WERI-Rb-1 (cell line): ENCODE measurements at regions not wholly inside any gene's neighbourhood (a gene's known extent, or its start where the extent isn't known, plus 50 kb on each side); places are given as distances from the start of the nearest gene placed in this dataset.

ENCODE experiments used
- DNase-seq: peaks from one replicate; pipeline ENCODE4 v3.0.0-alpha.2; 2020
- H3K27ac ChIP-seq: fragments of 250-450 bp; sonication (Bioruptor Pico); 2 replicates; pipeline ENCODE4 v1.5.1; 2020; ENCODE audit warnings: mild to moderate bottlenecking, moderate library complexity
- H3K27me3 ChIP-seq: fragments of 250-450 bp; sonication (Bioruptor Pico); 2 replicates; pipeline ENCODE4 v1.5.1; 2021; ENCODE audit warnings: mild to moderate bottlenecking, low read depth, moderate library complexity; ENCODE audit not compliant: insufficient read depth, severe bottlenecking
- H3K36me3 ChIP-seq: fragments of 250-450 bp; sonication (Bioruptor Pico); 2 replicates; pipeline ENCODE4 v1.5.1; 2020; ENCODE audit warnings: mild to moderate bottlenecking, moderate library complexity
- H3K4me3 ChIP-seq: 2 replicates; pipeline ENCODE4 v1.5.1; 2011; ENCODE audit warnings: low read depth, mild to moderate bottlenecking, control low read depth, low read length
- H3K9me3 ChIP-seq: fragments of 250-450 bp; sonication (Bioruptor Pico); 2 replicates; pipeline ENCODE4 v1.5.1; 2021; ENCODE audit warnings: mild to moderate bottlenecking, moderate library complexity; ENCODE audit not compliant: severe bottlenecking
- TF ChIP-seq, protein P1 (sequence below): IDR thresholded peaks from 2 replicates; pipeline ENCODE4 v1.5.1; 2011; ENCODE audit warnings: low read depth, mild to moderate bottlenecking, control low read depth, inconsistent platforms, low read length

DNA sequence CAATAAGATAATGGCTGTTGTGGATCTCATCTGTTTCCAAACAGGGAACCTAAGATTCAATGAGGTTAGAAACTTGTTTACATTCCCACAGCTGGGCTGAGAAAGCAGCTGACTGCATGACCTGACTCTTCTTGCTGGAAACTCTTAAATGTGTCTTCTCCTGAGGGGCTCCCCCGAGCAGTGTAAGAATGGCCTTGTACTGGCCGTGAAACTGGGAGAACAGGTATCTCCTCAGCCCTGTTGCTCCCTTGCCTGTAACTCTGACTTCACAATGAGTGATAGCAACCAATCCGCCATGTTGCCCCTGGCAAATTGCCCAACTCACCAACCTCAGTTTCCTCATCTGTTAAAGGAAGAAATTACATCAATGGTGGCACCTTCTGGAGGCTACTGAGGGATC, 59.1 kb upstream of the CCL2 start:
- TF ChIP-seq, protein P1, sequence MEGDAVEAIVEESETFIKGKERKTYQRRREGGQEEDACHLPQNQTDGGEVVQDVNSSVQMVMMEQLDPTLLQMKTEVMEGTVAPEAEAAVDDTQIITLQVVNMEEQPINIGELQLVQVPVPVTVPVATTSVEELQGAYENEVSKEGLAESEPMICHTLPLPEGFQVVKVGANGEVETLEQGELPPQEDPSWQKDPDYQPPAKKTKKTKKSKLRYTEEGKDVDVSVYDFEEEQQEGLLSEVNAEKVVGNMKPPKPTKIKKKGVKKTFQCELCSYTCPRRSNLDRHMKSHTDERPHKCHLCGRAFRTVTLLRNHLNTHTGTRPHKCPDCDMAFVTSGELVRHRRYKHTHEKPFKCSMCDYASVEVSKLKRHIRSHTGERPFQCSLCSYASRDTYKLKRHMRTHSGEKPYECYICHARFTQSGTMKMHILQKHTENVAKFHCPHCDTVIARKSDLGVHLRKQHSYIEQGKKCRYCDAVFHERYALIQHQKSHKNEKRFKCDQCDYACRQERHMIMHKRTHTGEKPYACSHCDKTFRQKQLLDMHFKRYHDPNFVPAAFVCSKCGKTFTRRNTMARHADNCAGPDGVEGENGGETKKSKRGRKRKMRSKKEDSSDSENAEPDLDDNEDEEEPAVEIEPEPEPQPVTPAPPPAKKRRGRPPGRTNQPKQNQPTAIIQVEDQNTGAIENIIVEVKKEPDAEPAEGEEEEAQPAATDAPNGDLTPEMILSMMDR: no peak
- Histone ChIP-seq H3K9me3 (peaks cover 2% of the 10 kb centered on the region), H3K4me3 (no peak overlapping the region), H3K27ac (no peak overlapping the region), H3K36me3 (no peaks in the 10 kb centered on the region), H3K27me3 (peaks cover 28% of the 10 kb centered on the region)
- no peak for DNase-seq

GRCh38 chr17:34198519-34198918, 56.6 kb upstream of the CCL2 start:
- TF ChIP-seq, protein P1: no peak
- Histone ChIP-seq H3K9me3 (peaks cover 2% of the 10 kb centered on the region), H3K27ac (no peak overlapping the region), H3K36me3 (no peaks in the 10 kb centered on the region), H3K4me3 (no peak overlapping the region), H3K27me3 (peaks cover 49% of the 10 kb centered on the region)
- no peak for DNase-seq

DNA sequence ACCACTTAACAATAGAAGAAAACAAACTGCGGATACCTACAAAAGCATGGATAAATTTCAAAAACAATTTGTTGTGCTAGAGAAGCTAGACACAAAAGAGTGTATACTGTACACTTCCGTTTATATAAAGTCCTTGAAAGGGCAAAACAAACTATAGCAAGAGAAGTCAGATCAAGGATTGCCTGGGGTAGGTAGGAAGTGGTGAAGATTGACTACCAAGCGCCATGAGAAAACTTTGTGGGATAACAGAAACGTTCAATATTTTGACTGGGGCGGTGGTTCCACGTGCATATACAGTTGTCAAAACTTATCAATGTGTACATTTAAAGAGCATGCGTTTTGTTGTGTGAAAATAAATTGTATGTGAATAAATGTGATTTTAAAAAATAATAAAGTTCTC, 55.6 kb upstream of the CCL2 start:
- no peak overlapping the region for H3K4me3 ChIP-seq
- peaks cover 2% of the 10 kb centered on the region for H3K9me3 ChIP-seq
- no peaks in the 10 kb centered on the region for H3K36me3 ChIP-seq
- peaks cover 58% of the 10 kb centered on the region for H3K27me3 ChIP-seq
- TF ChIP-seq, protein P1: no peak
- no peak for DNase-seq
- H3K27ac ChIP-seq: no peak overlapping the region

- DNase-seq: peak; percentile 69
- TF ChIP-seq, protein P1: peak; percentile 100
- Histone ChIP-seq H3K27ac (no peak overlapping the region), H3K27me3 (peaks cover 64% of the 10 kb centered on the region), H3K36me3 (no peaks in the 10 kb centered on the region), H3K4me3 (no peak overlapping the region), H3K9me3 (peaks cover 2% of the 10 kb centered on the region)
These were observed 55.1 kb upstream of the CCL2 start for GRCh38 chr17:34199932-34200534.

- TF ChIP-seq, protein P1: no peak
- no peak for DNase-seq
- Histone ChIP-seq H3K36me3 (no peaks in the 10 kb centered on the region), H3K27me3 (peaks cover 69% of the 10 kb centered on the region), H3K27ac (no peak overlapping the region), H3K9me3 (peaks cover 2% of the 10 kb centered on the region), H3K4me3 (no peak overlapping the region)
These were observed 53.9 kb upstream of the CCL2 start for GRCh38 chr17:34201225-34201624.

- Histone ChIP-seq H3K27ac (no peak overlapping the region), H3K27me3 (peaks cover 73% of the 10 kb centered on the region), H3K4me3 (no peak overlapping the region), H3K36me3 (no peaks in the 10 kb centered on the region), H3K9me3 (peaks cover 2% of the 10 kb centered on the region)
- DNase-seq: no peak
- TF ChIP-seq, protein P1: no peak
These were observed 53.3 kb upstream of the CCL2 start for GRCh38 chr17:34201767-34202166.
